GM10266 (cell line): ENCODE measurements at regions not wholly inside any gene's neighbourhood (a gene's known extent, or its start where the extent isn't known, plus 50 kb on each side); places are given as distances from the start of the nearest gene placed in this dataset.

Experiments used
- DNase-seq: peaks from one replicate; pipeline ENCODE4 v3.0.0; 2012; ENCODE audit errors: extremely low spot score
- CTCF ChIP-seq: IDR thresholded peaks from 2 replicates; pipeline ENCODE4 v1.5.1; 2012; ENCODE audit warnings: mild to moderate bottlenecking, low read depth; ENCODE audit not compliant: control insufficient read depth, insufficient read depth; ENCODE audit errors: missing control alignments

GRCh38 chr2:176457481-176457880 is 188.2 kb downstream of the MTX2 start:
- no peak for TF ChIP-seq CTCF
- DNase-seq: no peak

- no peak for TF ChIP-seq CTCF
- DNase-seq: no peak
These were observed 192.0 kb downstream of the MTX2 start for GRCh38 chr2:176461098-176461808.

- no peak for DNase-seq
- TF ChIP-seq CTCF: no peak
These were observed 192.8 kb downstream of the MTX2 start for GRCh38 chr2:176461809-176462670.

GRCh38 chr2:176463546-176463945 is 194.3 kb downstream of the MTX2 start:
- DNase-seq: no peak
- no peak for TF ChIP-seq CTCF

GRCh38 chr2:176464886-176465564 is 195.8 kb downstream of the MTX2 start:
- no peak for DNase-seq
- no peak for TF ChIP-seq CTCF

GRCh38 chr2:176466918-176467452 is 197.7 kb downstream of the MTX2 start:
- DNase-seq: no peak
- TF ChIP-seq CTCF: no peak

GRCh38 chr2:176467595-176467994 is 198.4 kb downstream of the MTX2 start:
- no peak for DNase-seq
- no peak for TF ChIP-seq CTCF
